Fibroblast of skin of abdomen (primary cell): ENCODE measurements at regions not wholly inside any gene's neighbourhood (a gene's known extent, or its start where the extent isn't known, plus 50 kb on each side); places are given as distances from the start of the nearest gene placed in this dataset.

Experiments
- DNase-seq: peaks from one replicate; pipeline ENCODE4 v3.0.0-alpha.2; 2013

- DNase-seq, result peak; percentile 86
These were observed 126.1 kb downstream of the SEC14L1 start for GRCh38 chr17:77266891-77267341.

- no peak for DNase-seq
These were observed 129.2 kb downstream of the SEC14L1 start for GRCh38 chr17:77269696-77270681.

GRCh38 chr17:77271411-77271810 is 130.6 kb downstream of the SEC14L1 start:
- no peak for DNase-seq

- DNase-seq, result no peak
These were observed 132.8 kb downstream of the SEC14L1 start for GRCh38 chr17:77273397-77274085.

GRCh38 chr17:77274096-77274845 is 133.5 kb downstream of the SEC14L1 start:
- no peak for DNase-seq

GRCh38 chr17:77279448-77280303 is 138.9 kb downstream of the SEC14L1 start:
- DNase-seq, result no peak

GRCh38 chr17:77280304-77281121 is 139.7 kb downstream of the SEC14L1 start:
- peak; percentile 64 for DNase-seq

- DNase-seq, result no peak
These were observed 140.5 kb downstream of the SEC14L1 start for GRCh38 chr17:77281122-77281903.

- no peak for DNase-seq
These were observed 141.2 kb downstream of the SEC14L1 start for GRCh38 chr17:77281904-77282367.

- DNase-seq, result peak; percentile 29
These were observed 142.1 kb downstream of the SEC14L1 start for GRCh38 chr17:77282524-77283515.

GRCh38 chr17:77284023-77284617 is 143.4 kb downstream of the SEC14L1 start:
- no peak for DNase-seq

GRCh38 chr17:77285594-77286390 is 145.0 kb downstream of the SEC14L1 start:
- peak; percentile 79 for DNase-seq

GRCh38 chr17:77286391-77286640 is 145.5 kb downstream of the SEC14L1 start:
- no peak for DNase-seq

GRCh38 chr17:77286641-77287431 is 146.1 kb downstream of the SEC14L1 start:
- DNase-seq, result no peak

GRCh38 chr17:77287432-77288068 is 146.8 kb downstream of the SEC14L1 start:
- peak; percentile 54 for DNase-seq

GRCh38 chr17:77288115-77288619 is 147.4 kb downstream of the SEC14L1 start:
- no peak for DNase-seq
